ENCODE measurements at regions not wholly inside any gene's neighbourhood (a gene's known extent, or its start where the extent isn't known, plus 50 kb on each side); places are given as distances from the start of the nearest gene placed in this dataset.

DNA sequence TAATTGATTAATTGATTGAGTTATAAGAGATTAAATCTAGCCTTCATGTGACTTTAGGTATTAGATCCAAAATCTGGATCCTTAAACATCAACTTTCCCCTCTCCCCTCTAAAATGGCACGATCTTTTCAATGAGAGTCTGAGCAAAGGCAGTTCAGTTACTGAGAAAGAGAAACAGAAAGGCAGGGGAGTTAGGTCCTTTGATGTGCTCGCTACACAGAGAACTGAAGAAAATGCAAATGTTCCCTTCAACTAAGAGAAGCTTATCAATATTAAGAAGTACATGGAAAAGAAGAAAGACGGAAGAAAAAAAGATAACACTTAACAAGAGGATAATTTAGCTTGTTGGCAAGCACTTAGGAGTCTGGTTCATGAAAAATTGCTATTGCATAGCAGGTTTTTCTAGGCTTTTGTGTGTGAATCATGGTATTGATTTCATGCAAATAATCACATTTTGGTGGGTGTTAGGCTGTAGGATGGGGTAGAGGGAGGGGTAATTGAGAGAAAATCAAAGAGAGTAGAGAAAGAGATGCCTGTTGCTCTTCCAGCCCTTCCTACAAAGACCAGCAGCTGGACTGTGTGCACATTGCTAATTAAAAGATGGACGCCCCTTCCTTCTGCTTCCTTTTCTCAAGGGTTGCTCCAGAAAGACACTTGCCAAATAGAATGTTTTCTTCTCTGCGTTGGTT, 307.6 kb upstream of the PLXNA2 start:
- DNase-seq = no peak

GRCh38 chr1:208552928-208553327, 308.7 kb upstream of the PLXNA2 start:
- DNase-seq = no peak

DNA sequence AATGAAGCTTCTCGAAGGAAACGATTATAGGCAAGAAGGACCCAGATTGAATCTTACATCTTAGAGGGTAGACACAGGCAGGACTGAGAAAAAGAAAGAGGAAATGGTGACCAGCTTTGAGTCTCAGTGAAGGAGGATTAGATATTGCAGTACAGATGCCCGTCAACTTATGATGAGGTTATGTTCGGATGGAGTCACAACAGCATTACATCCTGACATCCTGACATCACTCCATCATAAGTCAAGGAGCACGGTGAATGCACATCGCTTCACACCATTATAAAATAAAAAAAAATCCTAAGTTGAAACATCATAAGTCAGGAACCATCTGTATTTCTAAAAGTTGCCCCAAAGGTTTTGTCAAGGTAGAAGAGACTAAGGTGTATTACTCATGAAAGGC, 312.3 kb upstream of the PLXNA2 start:
- no peak for DNase-seq

DNA sequence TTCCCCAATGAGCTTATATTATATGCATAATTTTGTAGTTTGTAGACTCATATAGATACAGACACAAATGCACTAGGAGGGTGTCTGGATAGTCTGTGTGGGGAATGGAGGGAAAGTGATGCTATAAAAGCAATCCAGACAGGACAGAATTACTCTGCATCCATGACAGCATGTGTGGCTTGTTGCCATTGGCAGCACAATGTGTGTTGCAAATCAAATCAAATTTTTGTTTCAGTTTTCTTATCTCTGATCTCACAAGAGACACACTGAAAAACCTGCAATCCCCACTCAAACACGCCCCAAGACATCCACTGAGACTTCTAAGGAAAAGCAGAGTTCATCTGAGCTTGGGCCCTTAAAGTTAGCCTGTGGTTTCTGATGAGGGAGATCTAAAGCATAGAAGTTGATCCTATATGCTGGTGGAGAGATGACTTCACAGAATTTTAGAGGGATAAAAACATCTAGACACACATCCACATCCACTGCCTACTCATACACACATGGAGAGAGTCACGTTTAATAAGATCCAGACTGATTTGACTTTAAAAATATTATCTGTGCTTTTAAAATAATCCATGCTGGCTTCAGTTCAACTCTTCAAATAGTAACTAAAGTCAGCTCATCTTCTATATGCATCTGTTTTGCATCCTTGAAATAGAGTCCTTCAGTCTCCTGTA, 313.0 kb upstream of the PLXNA2 start:
- no peak for DNase-seq

DNA sequence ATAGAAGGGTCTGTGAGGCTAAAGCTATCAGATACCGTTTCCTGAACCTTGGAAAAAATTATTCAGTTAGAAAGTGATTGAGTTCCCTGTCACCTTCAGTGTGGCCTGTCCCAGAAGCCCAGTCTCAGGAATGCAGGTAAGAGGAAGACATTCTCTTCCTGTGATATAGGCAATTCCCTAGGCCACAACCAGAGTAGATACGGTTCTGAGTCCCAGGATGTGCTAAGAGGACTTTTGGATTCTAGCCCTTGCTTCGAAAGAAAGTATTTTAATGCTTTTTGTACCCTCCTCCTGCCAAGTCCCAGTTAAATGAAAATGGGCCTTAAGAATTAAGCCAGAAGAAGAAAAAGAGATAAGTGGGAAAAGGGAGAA, 313.5 kb upstream of the PLXNA2 start:
- DNase-seq = no peak

- DNase-seq = no peak
Observed at GRCh38 chr1:208559597-208560329, 315.6 kb upstream of the PLXNA2 start.

DNA sequence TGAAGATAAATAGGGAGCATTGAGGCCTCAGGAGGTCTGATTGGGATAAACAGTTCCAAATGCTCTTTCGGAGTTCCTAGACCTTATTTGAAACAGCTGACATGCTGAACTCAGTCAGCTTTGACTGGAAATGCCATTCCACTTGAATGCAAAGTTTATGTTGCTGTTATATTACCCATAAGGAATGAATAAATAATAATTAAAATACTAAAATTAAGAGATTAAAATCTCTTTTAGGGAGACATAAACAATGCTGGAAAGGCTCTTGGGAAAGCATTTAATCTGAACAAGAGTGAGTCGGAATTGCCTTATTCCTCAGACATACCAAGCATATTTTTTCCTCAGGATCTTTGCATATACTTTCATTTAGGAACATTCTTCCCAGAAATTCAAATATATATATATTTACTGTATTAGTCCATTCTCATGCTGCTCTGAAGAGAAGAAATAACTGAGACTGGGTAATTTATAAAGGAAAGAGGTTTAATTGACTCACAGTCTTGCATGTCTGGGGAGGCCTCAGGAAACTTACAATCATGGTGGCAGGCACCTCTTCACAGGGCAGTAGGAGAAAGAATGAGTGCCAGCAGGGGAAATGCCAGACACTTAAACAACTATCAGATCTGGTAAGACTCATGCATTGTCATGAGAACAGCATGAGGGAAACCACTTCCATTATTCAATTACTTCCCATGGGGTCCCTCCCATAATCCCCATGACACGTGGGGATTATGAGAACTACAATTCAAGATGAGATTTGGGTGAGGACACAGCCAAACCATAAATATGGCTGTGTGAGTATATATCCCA, 318.2 kb upstream of the PLXNA2 start:
- no peak for DNase-seq

- DNase-seq = no peak
Observed at GRCh38 chr1:208564466-208564865, 320.3 kb upstream of the PLXNA2 start.

- no peak for DNase-seq
Observed at GRCh38 chr1:208565756-208566440, 321.7 kb upstream of the PLXNA2 start.

DNA sequence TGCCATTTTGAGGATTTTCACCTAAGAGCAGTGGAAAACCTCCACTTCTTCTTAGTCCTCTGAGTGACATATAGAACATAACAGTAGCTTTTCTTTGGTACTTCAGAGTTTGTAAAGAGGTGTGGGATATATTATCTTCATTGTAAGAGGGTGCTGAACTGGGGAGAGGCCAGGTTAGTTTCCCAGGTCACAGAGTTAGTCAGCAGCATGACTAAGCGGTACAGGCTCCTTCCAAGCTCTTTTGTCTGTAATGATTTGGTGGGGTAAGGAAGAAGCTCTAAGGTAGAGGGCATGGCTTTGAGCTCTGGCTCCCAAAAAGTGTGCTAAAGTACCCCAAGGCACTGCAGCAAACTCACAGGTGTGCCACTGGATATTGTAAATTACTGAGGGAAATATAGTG, 325.0 kb upstream of the PLXNA2 start:
- no peak for DNase-seq

DNA sequence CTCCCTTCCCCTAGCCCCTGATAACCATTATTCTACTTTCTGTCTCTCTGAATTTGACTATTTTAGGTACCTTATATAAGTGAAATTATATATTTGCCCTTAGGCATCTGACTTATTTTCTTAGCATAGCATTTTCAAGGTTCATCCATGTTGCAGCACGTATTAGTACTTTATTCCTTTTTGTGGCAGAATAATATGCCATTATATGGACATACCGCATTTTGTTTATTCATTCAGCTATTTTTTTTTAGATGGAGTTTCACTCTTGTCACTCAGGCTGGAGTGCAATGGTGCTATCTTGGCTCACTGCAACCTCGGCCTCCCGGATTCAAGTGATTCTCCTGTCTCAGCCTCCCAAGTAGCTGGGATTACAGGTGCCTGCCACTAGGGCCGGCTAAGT, 326.2 kb upstream of the PLXNA2 start:
- no peak for DNase-seq

GRCh38 chr1:208576425-208576824, 332.2 kb upstream of the PLXNA2 start:
- DNase-seq = no peak

DNA sequence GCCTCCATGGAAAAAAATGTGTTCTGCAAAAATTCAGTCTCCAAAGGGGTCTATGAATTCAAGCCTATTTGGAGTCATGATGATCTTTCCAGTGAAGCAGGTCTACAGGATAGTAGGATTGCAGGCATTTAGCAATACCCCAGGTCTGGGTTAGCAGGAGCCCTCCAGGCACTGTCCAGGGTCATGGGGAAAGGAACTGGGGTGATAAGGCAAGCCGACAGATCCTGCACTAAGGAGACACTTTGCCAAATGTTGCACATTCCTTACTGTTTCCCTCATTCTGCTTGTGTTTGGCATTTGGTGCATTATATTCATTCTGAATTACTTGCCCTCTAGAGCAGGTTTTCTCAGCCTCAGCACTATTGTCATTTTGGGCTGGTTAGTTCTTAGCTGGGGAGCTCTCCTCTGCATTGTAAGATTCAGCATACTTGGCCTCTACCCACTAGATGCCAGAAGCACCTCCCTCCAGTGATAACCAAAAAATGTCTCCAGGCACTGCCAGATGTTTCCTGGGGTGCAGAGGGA, 333.3 kb upstream of the PLXNA2 start:
- no peak for DNase-seq

- no peak for DNase-seq
Observed at GRCh38 chr1:208581209-208581608, 337.0 kb upstream of the PLXNA2 start.

- no peak for DNase-seq
Observed at GRCh38 chr1:208581667-208582066, 337.5 kb upstream of the PLXNA2 start.

DNA sequence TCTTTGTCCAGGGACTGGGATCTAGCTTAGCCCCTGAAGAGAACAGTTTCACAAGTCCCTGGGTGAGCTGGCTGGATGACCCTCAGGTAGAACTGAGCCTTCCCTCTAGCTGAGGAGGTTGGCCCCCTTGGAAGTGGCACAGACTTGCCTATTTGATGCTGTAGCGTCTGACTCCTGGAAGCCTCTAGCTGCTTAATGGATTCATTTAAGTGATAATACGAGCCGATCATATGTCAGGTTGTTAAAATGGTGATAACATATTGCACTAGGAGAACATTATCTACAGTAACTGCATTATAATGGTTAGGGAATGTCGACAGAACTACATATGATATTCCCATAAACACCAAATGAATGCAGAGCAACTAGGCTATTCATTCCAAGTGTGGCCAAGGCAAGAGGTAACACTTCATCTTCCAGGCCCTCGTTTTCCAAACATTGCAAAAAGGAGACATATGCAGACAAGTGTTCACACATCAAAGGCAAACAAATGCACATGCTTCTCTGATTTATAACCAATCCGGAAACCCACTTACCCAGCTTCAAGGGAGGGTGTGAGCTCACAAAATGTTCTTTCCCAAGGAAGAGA, 340.1 kb upstream of the PLXNA2 start:
- no peak for DNase-seq

GRCh38 chr1:208587110-208587509, 342.9 kb upstream of the PLXNA2 start:
- no peak for DNase-seq

- DNase-seq = no peak
Observed at GRCh38 chr1:208593306-208594006, 349.3 kb upstream of the PLXNA2 start.

- no peak for DNase-seq
Observed at GRCh38 chr1:208595236-208595635, 351.1 kb upstream of the PLXNA2 start.

GRCh38 chr1:208595745-208596144, 351.6 kb upstream of the PLXNA2 start:
- DNase-seq = no peak

GRCh38 chr1:208597571-208597970, 353.4 kb upstream of the PLXNA2 start:
- DNase-seq = no peak
